Activated naive CD4-positive, alpha-beta T cell treated with anti-CD3 and anti-CD28 coated beads, Interleukin-2, amount 50 U/mL, for 16 hours (primary cell): ENCODE measurements at regions not wholly inside any gene's neighbourhood (a gene's known extent, or its start where the extent isn't known, plus 50 kb on each side); places are given as distances from the start of the nearest gene placed in this dataset.
"Not testable (repeated sequence)": the region's sequence is repeated elsewhere in the genome, so short reads cannot be mapped to it uniquely, and the experiment has no call there.

Source experiments
- DNase-seq: peaks from one replicate; pipeline ENCODE4 v3.0.0-alpha.2; 2020

GRCh38 chr5:42894057-42894456 is 82.4 kb upstream of the SELENOP start:
- no peak for DNase-seq

GRCh38 chr5:42889311-42889933 is 77.7 kb upstream of the SELENOP start:
- DNase-seq = peak; percentile 65

DNA sequence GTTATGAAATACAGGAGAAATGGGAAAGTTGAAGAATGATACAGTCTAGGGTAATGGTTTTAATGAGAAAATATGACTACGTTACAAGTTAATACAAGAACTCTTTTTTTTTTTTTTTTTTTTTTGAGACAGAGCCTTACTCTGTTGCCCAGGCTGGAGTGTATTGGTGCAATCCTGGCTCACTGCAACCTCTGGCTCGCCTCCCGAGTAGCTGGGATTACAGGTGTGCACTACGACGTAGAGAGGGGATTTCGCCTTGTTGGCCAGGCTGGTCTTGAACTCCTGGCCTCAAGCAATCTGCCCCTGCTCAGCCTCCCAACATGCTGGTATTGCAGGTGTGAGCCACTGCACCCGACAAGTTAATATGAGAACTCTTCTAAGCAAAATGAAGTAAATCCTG is 77.1 kb upstream of the SELENOP start:
- no peak for DNase-seq

DNA sequence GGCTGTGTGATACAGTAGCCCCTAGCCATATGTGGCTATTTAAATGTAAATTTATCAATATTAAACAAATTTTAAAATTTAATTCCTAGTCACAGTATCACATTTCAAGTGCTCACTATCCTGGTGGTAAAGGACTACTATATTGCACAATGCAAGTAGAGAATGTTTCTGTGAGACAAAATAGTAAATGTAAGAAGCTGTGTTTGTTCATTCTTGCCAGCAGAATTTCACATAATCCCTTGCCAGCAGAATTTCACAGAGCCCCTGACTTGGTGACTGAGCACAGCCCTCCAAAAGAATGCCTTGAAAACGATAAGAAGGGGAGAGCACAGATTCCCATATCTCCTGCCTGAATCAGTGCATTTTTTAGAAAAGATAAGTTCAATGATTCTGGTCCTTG is 75.9 kb upstream of the SELENOP start:
- no peak for DNase-seq

DNA sequence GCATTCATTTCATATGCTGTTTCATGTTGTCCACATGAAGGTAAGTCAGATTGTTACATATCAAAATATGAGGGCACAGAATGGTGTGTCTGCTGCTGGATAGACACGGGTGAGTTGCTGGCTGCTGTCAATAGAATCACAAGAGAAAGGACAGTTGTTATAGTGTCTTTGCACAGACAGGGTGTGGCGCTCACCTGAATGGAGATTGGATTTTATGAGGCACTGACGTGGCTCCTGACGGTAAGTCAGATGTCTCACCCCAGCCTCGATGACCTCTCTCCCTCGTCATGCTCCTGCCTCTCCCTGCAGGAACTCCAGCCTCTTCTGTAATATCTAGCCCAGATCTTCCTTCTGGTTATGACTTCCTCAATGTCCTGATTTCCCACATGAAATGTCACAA is 75.4 kb upstream of the SELENOP start:
- no peak for DNase-seq

- no peak for DNase-seq
Observed at GRCh38 chr5:42886635-42887034, 74.9 kb upstream of the SELENOP start.

GRCh38 chr5:42884326-42884725 is 72.6 kb upstream of the SELENOP start:
- DNase-seq = no peak

GRCh38 chr5:42881416-42882117 is 69.9 kb upstream of the SELENOP start:
- no peak for DNase-seq

DNA sequence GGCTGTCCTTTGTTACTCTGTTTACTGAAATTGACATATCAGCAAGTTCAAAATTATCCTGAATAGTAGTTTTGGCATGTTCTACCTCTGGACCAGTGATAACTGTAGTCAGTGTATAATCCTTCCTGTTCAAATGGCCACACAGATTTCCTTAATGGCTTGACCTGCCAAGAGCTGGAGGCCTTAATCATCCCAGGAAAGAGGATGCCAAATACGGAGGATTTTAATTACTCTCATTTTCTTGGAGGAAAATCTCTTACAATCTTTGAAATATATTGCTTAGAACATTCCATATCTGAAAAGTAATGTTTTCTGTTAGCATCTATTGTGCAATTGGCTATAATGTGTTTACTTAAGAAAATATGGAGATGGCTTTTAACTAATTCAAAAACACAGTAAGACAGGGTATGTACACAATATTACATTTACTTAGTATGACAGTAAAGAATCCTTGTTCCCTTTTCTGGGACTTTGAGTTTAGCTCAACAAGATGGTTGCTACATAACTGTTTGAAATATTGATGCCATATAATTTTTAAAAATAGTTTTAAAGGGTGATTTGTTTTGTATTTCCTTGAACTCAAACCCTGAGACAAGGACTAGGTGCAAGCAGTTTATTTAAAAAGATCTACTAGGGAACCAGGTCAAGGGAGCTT is 68.9 kb upstream of the SELENOP start:
- DNase-seq = no peak

DNA sequence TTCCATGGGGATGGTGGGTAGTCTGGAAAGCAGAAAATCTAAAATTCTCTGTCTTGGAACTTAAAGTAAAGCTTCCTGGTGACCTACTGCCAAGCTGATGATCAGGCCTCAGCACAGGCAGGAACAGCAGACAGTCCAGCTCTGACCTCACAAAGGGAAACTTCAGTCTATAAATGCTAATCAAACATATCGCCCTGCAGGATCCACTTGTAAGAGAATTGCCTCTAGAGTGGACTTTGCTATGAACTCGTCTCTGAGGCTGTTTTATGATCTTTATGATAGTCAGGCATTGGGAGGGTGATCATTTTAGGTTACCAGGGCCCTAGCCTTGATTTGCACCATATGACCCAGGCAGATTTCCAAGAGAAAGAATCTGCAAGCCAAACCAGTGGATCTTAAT is 67.6 kb upstream of the SELENOP start:
- no peak for DNase-seq

GRCh38 chr5:42878550-42878949 is 66.9 kb upstream of the SELENOP start:
- no peak for DNase-seq

DNA sequence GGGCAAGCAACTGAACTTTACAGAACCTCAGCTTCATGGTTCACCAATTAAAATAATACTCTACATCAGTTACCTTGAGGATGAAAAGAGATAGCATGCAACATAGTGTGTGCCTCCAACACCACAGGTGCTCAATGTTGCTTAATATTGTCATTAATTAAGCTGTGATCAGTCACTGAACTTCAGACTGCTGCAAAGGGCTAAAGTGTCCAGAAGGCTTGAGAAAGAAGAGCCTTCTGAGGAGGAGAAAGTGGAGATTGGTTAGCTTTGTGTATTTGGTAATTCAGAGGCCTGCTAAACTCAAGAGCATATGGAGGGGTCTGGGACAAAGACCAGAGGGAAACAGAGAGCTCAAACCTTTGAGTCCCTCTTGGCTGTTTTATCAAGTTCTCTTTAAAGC is 66.3 kb upstream of the SELENOP start:
- no peak for DNase-seq

- DNase-seq = no peak
Observed at GRCh38 chr5:42877431-42877830, 65.7 kb upstream of the SELENOP start.

DNA sequence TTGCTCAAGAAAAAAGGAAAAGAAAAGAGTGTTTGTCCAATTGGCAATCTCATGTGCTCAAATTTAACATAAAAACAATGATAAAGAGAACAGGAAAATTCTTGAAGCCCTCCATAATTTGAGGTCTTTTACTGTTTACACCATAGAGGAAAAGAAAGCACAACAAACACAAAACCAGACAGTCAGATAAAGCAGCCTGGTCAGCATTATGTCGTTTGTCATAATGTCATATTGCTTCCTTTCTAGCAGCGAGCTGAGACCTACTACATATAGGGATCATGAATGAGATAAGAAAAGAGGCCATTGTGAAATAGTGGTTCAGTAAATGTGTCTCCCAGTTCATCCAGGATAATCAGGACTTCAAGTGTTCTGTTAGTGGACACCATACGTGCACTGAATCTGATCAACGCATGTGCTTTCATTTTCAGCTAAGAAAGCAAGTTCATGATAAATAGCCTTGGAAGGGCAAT is 64.7 kb upstream of the SELENOP start:
- DNase-seq = no peak

GRCh38 chr5:42875785-42876374 is 64.2 kb upstream of the SELENOP start:
- no peak for DNase-seq

DNA sequence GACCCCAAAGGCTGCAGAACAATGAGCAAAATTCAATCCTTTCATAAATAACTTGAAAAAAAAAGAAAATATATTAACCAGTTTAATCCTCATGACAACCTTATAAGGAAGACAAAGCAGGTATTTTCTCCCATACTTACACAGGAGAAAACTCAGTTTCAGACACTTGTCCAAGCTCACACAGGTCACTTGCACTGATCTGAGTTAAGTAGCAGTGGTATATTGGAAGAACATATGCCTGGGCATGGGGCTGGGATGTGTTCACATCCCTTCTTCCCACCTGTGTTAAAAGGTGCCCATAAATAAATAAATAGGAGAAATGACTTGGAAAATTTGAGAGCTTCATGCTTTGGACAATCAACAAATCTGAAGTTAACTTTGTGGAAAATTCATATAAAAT is 63.5 kb upstream of the SELENOP start:
- DNase-seq = no peak

GRCh38 chr5:42874621-42875198 is 63.0 kb upstream of the SELENOP start:
- DNase-seq = no peak

GRCh38 chr5:42872865-42873264 is 61.2 kb upstream of the SELENOP start:
- DNase-seq = no peak

DNA sequence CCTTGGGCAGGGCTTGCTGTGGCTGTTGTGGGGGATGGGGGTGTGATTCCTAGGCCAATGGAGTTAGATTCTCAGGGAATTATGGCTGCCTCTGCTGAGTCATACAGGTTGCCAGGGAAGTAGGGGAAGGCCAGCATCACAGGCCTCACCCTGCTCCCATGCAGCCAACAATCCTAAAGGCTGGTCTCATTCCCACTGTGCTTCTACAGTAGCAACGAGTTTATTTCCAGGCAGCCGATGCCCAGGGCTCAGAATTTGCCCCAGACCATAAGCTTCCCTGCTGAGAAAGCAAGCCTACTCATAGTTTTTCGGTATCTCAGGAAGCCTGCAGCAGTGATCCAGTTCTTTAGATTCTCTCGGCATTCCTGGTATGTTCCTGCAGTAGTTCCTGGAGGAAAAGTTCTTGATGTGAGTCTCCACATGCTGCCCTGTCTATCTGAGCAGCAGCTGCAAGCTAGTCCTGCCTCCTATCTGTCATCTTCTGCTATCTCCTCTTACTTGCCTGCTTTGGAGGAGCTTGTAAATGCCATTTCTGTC is 59.3 kb upstream of the SELENOP start:
- DNase-seq = no peak

DNA sequence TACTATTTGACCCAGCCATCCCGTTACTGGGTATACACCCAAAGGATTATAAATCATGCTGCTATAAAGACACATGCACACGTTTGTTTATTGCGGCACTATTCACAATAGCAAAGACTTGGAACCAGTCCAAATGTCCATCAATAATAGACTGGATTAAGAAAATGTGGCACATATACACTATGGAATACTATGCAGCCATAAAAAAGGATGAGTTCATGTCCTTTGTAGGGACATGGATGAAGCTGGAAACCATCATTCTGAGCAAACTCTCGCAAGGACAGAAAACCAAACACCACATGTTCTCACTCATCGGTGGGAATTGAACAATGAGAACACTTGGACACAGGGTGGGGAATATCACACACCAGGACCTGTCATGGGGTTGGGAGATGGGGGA is 56.7 kb upstream of the SELENOP start:
- DNase-seq = not testable (repeated sequence)

DNA sequence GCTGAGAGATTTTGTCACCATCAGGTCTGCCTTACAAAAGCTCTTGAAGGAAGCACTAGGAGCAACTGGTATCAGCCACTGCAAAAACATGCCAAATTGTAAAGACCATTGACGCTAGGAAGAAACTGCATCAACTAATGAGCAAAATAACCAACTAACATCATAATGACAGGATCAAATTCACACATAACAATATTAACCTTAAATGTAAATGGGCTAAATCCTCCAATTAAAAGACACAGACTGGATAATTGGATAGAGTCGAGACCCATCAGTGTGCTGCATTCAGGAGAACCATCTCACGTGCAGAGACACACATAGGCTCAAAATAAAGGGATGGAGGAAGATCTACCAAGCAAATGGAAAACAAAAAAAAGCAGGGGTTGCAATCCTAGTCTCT is 53.1 kb upstream of the SELENOP start:
- not testable (repeated sequence) for DNase-seq
